Spleen (tissue), 11 donors: ENCODE measurements at regions not wholly inside any gene's neighbourhood (a gene's known extent, or its start where the extent isn't known, plus 50 kb on each side); places are given as distances from the start of the nearest gene placed in this dataset.

Source experiments
- DNase-seq: peaks from one replicate; pipeline ENCODE4 v3.0.0-alpha.2; 2020
- H3K27ac ChIP-seq, 8 donors: fragments of 200-600 bp; sonication (generic) in 7 of 8; 1 replicate in 4 of 8; 2 replicates in 4 of 8; pipeline versions ENCODE4 v1.5.0 to v1.8.0; 2016 to 2021; ENCODE audit warnings: inconsistent platforms in 4 of 8, mild to moderate bottlenecking in 4 of 8, moderate library complexity in 1 of 8
- H3K27me3 ChIP-seq, 7 donors: fragments of 200-600 bp; sonication (generic) in 6 of 7; replicated peaks in 1 of 7; 1 replicate in 4 of 7; 2 replicates in 3 of 7; pipeline versions ENCODE4 v1.5.0 to v1.8.0; 2016 to 2021; ENCODE audit warnings: inconsistent platforms in 3 of 7, mild to moderate bottlenecking in 1 of 7
- H3K36me3 ChIP-seq, 6 donors: fragments of 200-600 bp; sonication (generic) in 5 of 6; 1 replicate in 4 of 6; 2 replicates in 2 of 6; pipeline versions ENCODE4 v1.5.0 to v1.8.0; 2016 to 2021; ENCODE audit warnings: inconsistent platforms in 2 of 6
- H3K4me1 ChIP-seq, 6 donors: fragments of 200-600 bp; sonication (generic) in 5 of 6; 1 replicate in 3 of 6; 2 replicates in 3 of 6; pipeline versions ENCODE4 v1.5.0 to v1.8.0; 2016 to 2021; ENCODE audit warnings: inconsistent platforms in 3 of 6
- H3K4me3 ChIP-seq, 8 donors: fragments of 200-600 bp; sonication (generic) in 7 of 8; 1 replicate in 4 of 8; 2 replicates in 4 of 8; pipeline versions ENCODE4 v1.5.0 to v1.8.0; 2016 to 2021; ENCODE audit warnings: inconsistent platforms in 4 of 8, mild to moderate bottlenecking in 4 of 8, moderate library complexity in 2 of 8
- H3K9me3 ChIP-seq, 8 donors: fragments of 200-600 bp; sonication (generic) in 7 of 8; 1 replicate in 4 of 8; 2 replicates in 4 of 8; pipeline versions ENCODE4 v1.5.0 to v1.8.0; 2016 to 2021; ENCODE audit warnings: inconsistent platforms in 4 of 8
- CTCF ChIP-seq, 11 experiments: fragments of 200-600 bp in 7 of 11; fragments of 450-650 bp in 4 of 11; sonication (generic) in 4 of 11; IDR thresholded peaks in 8 of 11; conservative IDR thresholded peaks in 3 of 11; 1 replicate in 7 of 11; 2 replicates in 4 of 11; pipeline versions ENCODE4 v1.4.0 to v1.8.0; 2016 to 2021; ENCODE audit warnings: antibody characterized with exemption in 11 of 11, inconsistent platforms in 4 of 11, mild to moderate bottlenecking in 1 of 11
- POLR2A ChIP-seq, 3 donors: fragments of 450-650 bp; IDR thresholded peaks; one replicate each; pipeline ENCODE4 v1.5.1; 2017; ENCODE audit warnings: antibody characterized with exemption in 3 of 3, mild to moderate bottlenecking in 1 of 3
- POLR2AphosphoS5 ChIP-seq, 3 donors: sonication (generic); formaldehyde crosslinking; IDR thresholded peaks; one replicate each; pipeline ENCODE4 v1.5.1; 2017; ENCODE audit warnings: antibody characterized with exemption in 3 of 3
- WGBS, 5 donors: extraction: QIAGEN DNeasy Blood & Tissue Kit in 3 of 5; methylation state at CpG; one replicate each; pipeline versions ENCODE4 v1.1.5 to v1.1.7; 2013 to 2018; 5-methylcytosine and 5-hydroxymethylcytosine counted together
- intact Hi-C: fragments of 100-400 bp; cut with DNase I; formaldehyde crosslinking; loops from one replicate; pipeline ENCODE4 v1.15.0; 2023; ENCODE audit warnings: low total_unique reads
- donor health status: healthy with polysubstance abuse.
- donor health status: DM: no; HTN: no; CAD: no; lungs with moderate emphysema.
- donor health status: DM: no; HTN: no; CAD: no.
- donor health status: Bipolar disorder and iron deficiency.
- donor health status: healthy.
- donor health status: DM: no; HTN: no; CAD: no.
- donor health status: DM: yes; HTN: yes; CAD: no.

- Histone ChIP-seq H3K27me3 (peaks cover 0 to 6% (median 0%) of the 10 kb centered on the region in 7 donors), H3K36me3 (no peaks in the 10 kb centered on the region), H3K4me3 (no peak overlapping the region), H3K9me3 (no peaks in the 10 kb centered on the region), H3K27ac (no peak overlapping the region), H3K4me1 (no peaks in the 10 kb centered on the region)
- WGBS, 5 donors, result 74 to 100% (median 84%) methylated on average over 1 of the region's 1 CpG
- intact Hi-C loops, result no loop called here
- no peak for DNase-seq
- TF ChIP-seq POLR2AphosphoS5 (IDR thresholded peaks at IDR 0.05), result no peak
Observed at GRCh38 chr20:40591536-40591935, 97.5 kb downstream of the MAFB start.

- intact Hi-C loops, result no loop called here
- Histone ChIP-seq H3K9me3 (no peaks in the 10 kb centered on the region), H3K36me3 (no peaks in the 10 kb centered on the region), H3K4me1 (no peaks in the 10 kb centered on the region), H3K4me3 (no peak overlapping the region), H3K27ac (no peak overlapping the region), H3K27me3 (peaks cover 0 to 6% (median 0%) of the 10 kb centered on the region in 7 donors)
- DNase-seq, result no peak
- no peak for TF ChIP-seq CTCF (IDR thresholded peaks at IDR 0.05 in 8 of 11, conservative IDR thresholded peaks at IDR 0.05 in 3 of 11)
- TF ChIP-seq POLR2AphosphoS5 (IDR thresholded peaks at IDR 0.05), result no peak
- no peak for TF ChIP-seq POLR2A (IDR thresholded peaks at IDR 0.05)
- WGBS, 5 donors, result 56 to 71% (median 64%) methylated on average over 1 of the region's 1 CpG
Observed at GRCh38 chr20:40591119-40591518, 97.9 kb downstream of the MAFB start.

GRCh38 chr20:40589581-40589980, 99.5 kb downstream of the MAFB start:
- 52 to 69% (median 65%) methylated on average over 2 of the region's 2 CpGs for WGBS, 5 donors
- H3K9me3 ChIP-seq, result no peaks in the 10 kb centered on the region
- peaks cover 0 to 6% (median 0%) of the 10 kb centered on the region in 7 donors for H3K27me3 ChIP-seq
- DNase-seq, result no peak
- no peaks in the 10 kb centered on the region for H3K36me3 ChIP-seq
- H3K4me1 ChIP-seq, result peaks cover 0 to 3% (median 0%) of the 10 kb centered on the region in 6 donors
- intact Hi-C loops, result no loop called here
- H3K4me3 ChIP-seq, result no peak overlapping the region
- TF ChIP-seq POLR2AphosphoS5 (IDR thresholded peaks at IDR 0.05), result no peak
- TF ChIP-seq POLR2A (IDR thresholded peaks at IDR 0.05), result no peak
- no peak for TF ChIP-seq CTCF (IDR thresholded peaks at IDR 0.05 in 8 of 11, conservative IDR thresholded peaks at IDR 0.05 in 3 of 11)
- H3K27ac ChIP-seq, result no peak overlapping the region

- 70 to 83% (median 79%) methylated on average over 4 of the region's 4 CpGs for WGBS, 5 donors
- no peak for TF ChIP-seq POLR2A (IDR thresholded peaks at IDR 0.05)
- no peak for TF ChIP-seq CTCF (IDR thresholded peaks at IDR 0.05 in 8 of 11, conservative IDR thresholded peaks at IDR 0.05 in 3 of 11)
- TF ChIP-seq POLR2AphosphoS5 (IDR thresholded peaks at IDR 0.05), result no peak
- intact Hi-C loops, result no loop called here
- no peak overlapping the region for H3K4me3 ChIP-seq
- no peak overlapping the region for H3K27ac ChIP-seq
- H3K27me3 ChIP-seq, result peaks cover 0 to 6% (median 0%) of the 10 kb centered on the region in 7 donors
- peaks cover 0 to 7% (median 2%) of the 10 kb centered on the region in 6 donors for H3K4me1 ChIP-seq
- H3K9me3 ChIP-seq, result no peaks in the 10 kb centered on the region
- no peaks in the 10 kb centered on the region for H3K36me3 ChIP-seq
- DNase-seq, result no peak
Observed at GRCh38 chr20:40588891-40589290, 100.1 kb downstream of the MAFB start.

GRCh38 chr20:40587038-40587437, 102.0 kb downstream of the MAFB start:
- 73 to 85% (median 81%) methylated on average over 7 of the region's 7 CpGs for WGBS, 5 donors
- intact Hi-C loops, result no loop called here
- H3K9me3 ChIP-seq, result no peaks in the 10 kb centered on the region
- H3K36me3 ChIP-seq, result no peaks in the 10 kb centered on the region
- no peak overlapping the region for H3K27ac ChIP-seq
- no peak for TF ChIP-seq POLR2AphosphoS5 (IDR thresholded peaks at IDR 0.05)
- no peak for TF ChIP-seq CTCF (IDR thresholded peaks at IDR 0.05 in 8 of 11, conservative IDR thresholded peaks at IDR 0.05 in 3 of 11)
- no peak for TF ChIP-seq POLR2A (IDR thresholded peaks at IDR 0.05)
- H3K4me1 ChIP-seq, result peaks cover 0 to 22% (median 8%) of the 10 kb centered on the region in 6 donors
- no peak for DNase-seq
- peaks cover 0 to 6% (median 0%) of the 10 kb centered on the region in 7 donors for H3K27me3 ChIP-seq
- H3K4me3 ChIP-seq, result no peak overlapping the region
